ENCODE measurements at regions not wholly inside any gene's neighbourhood (a gene's known extent, or its start where the extent isn't known, plus 50 kb on each side); places are given as distances from the start of the nearest gene placed in this dataset.

GRCh38 chrX:104411800-104412199 lies 154.2 kb upstream of the IL1RAPL2 start:
- Mint-ChIP-seq H3K4me1 (no peaks in the 10 kb centered on the region), H3K9me3 (peaks cover 0 to 6% of the 10 kb centered on the region in 2 donors), H3K36me3 (no peaks in the 10 kb centered on the region), H3K27ac (no peak overlapping the region), H3K27me3 (ENCODE audit: low read depth in 2 of 2) (no peaks in the 10 kb centered on the region), H3K4me3 (no peak overlapping the region)
- Histone ChIP-seq H3K27ac (ENCODE audit: low read length) (no peak overlapping the region), H3K36me3 (ENCODE audit: control insufficient read depth, insufficient read depth, low read length) (no peaks in the 10 kb centered on the region), H3K4me3 (ENCODE audit: low read length) (no peak overlapping the region), H3K27me3 (ENCODE audit: control insufficient read depth, insufficient read depth, low read length) (no peaks in the 10 kb centered on the region), H3K4me1 (ENCODE audit: control insufficient read depth, insufficient read depth, low read length) (no peaks in the 10 kb centered on the region), H3K9me3 (ENCODE audit: control insufficient read depth, insufficient read depth, low read length) (no peaks in the 10 kb centered on the region)
- intact Hi-C loops (cut with micrococcal nuclease): no loop called here
- WGBS (ENCODE audit: insufficient coverage): 90% methylated on average over 3 of the region's 3 CpGs
- no peak for ATAC-seq
- DNase-seq: no peak
- TF ChIP-seq, protein P1, sequence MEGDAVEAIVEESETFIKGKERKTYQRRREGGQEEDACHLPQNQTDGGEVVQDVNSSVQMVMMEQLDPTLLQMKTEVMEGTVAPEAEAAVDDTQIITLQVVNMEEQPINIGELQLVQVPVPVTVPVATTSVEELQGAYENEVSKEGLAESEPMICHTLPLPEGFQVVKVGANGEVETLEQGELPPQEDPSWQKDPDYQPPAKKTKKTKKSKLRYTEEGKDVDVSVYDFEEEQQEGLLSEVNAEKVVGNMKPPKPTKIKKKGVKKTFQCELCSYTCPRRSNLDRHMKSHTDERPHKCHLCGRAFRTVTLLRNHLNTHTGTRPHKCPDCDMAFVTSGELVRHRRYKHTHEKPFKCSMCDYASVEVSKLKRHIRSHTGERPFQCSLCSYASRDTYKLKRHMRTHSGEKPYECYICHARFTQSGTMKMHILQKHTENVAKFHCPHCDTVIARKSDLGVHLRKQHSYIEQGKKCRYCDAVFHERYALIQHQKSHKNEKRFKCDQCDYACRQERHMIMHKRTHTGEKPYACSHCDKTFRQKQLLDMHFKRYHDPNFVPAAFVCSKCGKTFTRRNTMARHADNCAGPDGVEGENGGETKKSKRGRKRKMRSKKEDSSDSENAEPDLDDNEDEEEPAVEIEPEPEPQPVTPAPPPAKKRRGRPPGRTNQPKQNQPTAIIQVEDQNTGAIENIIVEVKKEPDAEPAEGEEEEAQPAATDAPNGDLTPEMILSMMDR (IDR thresholded peaks at IDR 0.05): no peak

DNA sequence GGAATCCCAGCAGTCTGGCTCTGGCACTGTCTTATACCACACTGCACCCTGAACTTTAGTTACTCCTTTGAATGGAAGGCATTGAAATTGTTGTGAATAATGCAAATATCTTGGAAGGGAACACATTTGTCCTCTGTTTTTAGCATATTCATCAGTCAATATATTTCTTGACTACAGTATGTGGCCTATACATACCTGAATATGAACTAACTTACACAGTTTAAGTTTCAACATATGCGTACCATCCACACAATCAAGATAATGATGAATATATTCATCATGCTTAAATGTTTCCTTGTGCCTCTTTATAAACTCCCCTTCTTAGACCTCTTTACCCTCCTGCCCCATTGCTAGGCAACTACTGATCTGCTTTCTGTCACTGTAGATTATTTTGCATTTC lies 145.7 kb upstream of the ESX1 start:
- no peaks in the 10 kb centered on the region for H3K27me3 Mint-ChIP-seq (ENCODE audit: low read depth in 2 of 2)
- 100% methylated on average over 1 of the region's 1 CpG for WGBS (ENCODE audit: insufficient coverage)

DNA sequence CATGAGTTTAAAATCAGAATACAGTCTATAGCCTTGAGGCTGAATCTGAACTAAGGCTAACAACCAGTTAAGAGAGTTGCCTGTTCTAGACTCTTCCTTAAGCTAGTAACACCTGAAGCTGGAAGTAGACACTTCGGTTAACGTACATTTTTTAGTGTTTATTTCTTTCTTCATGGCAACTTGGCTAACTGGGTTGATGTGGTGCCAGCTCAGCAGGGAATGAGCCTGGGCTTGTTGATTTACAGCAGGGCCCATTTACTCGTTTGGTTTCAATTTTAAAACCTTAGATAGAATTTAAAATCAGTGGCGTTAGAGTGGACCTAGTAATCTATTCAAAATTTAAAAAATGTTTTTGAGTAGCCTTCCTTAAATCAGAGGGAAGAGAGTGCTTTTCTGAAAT lies 137.6 kb upstream of the ESX1 start:
- H3K27me3 ChIP-seq (ENCODE audit: control insufficient read depth, insufficient read depth, low read length): no peaks in the 10 kb centered on the region
- Mint-ChIP-seq H3K4me1 (no peaks in the 10 kb centered on the region), H3K36me3 (no peaks in the 10 kb centered on the region), H3K9me3 (no peaks in the 10 kb centered on the region), H3K27me3 (ENCODE audit: low read depth in 2 of 2) (no peaks in the 10 kb centered on the region), H3K4me3 (no peak overlapping the region), H3K27ac (no peak overlapping the region)
- DNase-seq (no peak), ATAC-seq (no peak)
- intact Hi-C loops (cut with micrococcal nuclease): no loop called here
- H3K4me1 ChIP-seq (ENCODE audit: control insufficient read depth, insufficient read depth, low read length): no peaks in the 10 kb centered on the region
- H3K27ac ChIP-seq (ENCODE audit: low read length): no peak overlapping the region
- no peaks in the 10 kb centered on the region for H3K36me3 ChIP-seq (ENCODE audit: control insufficient read depth, insufficient read depth, low read length)
- no peaks in the 10 kb centered on the region for H3K9me3 ChIP-seq (ENCODE audit: control insufficient read depth, insufficient read depth, low read length)
- H3K4me3 ChIP-seq (ENCODE audit: low read length): no peak overlapping the region
- 69% methylated on average over 3 of the region's 4 CpGs for WGBS (ENCODE audit: insufficient coverage)
- TF ChIP-seq, protein P1 (IDR thresholded peaks at IDR 0.05): no peak

More for the DNA sequence above, 145.7 kb upstream of the ESX1 start:
- Mint-ChIP-seq H3K9me3 (no peaks in the 10 kb centered on the region), H3K27ac (no peak overlapping the region), H3K4me3 (no peak overlapping the region), H3K4me1 (no peaks in the 10 kb centered on the region), H3K36me3 (no peaks in the 10 kb centered on the region)
- Histone ChIP-seq H3K36me3 (ENCODE audit: control insufficient read depth, insufficient read depth, low read length) (no peaks in the 10 kb centered on the region), H3K27ac (ENCODE audit: low read length) (no peak overlapping the region), H3K9me3 (ENCODE audit: control insufficient read depth, insufficient read depth, low read length) (no peaks in the 10 kb centered on the region), H3K27me3 (ENCODE audit: control insufficient read depth, insufficient read depth, low read length) (no peaks in the 10 kb centered on the region), H3K4me3 (ENCODE audit: low read length) (no peak overlapping the region), H3K4me1 (ENCODE audit: control insufficient read depth, insufficient read depth, low read length) (no peaks in the 10 kb centered on the region)
- no peak for DNase-seq
- intact Hi-C loops (cut with micrococcal nuclease): no loop called here
- TF ChIP-seq, protein P1 (IDR thresholded peaks at IDR 0.05): no peak
- ATAC-seq: no peak

DNA sequence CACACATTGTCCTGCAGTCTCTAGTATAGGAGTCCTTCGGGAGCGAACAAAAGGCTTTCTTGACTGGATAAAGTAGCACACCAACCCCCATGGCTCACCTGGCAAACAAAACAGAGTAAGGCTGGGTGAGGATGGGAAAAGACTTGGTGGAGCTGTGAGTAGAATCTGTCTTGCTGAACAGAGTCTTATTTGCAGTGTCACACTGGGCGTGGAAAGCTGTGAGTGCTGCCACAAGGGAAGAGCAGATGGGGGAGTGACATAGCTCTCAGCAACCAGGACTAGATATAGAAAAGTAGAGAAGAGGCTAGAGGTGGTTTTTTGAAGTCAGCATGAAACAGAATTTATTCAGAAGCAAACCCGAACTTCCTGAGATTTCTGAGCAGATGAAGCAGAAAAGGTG lies 137.2 kb upstream of the ESX1 start:
- H3K27me3 ChIP-seq (ENCODE audit: control insufficient read depth, insufficient read depth, low read length): no peaks in the 10 kb centered on the region
- H3K4me1 ChIP-seq (ENCODE audit: control insufficient read depth, insufficient read depth, low read length): no peaks in the 10 kb centered on the region
- TF ChIP-seq, protein P1 (IDR thresholded peaks at IDR 0.05): no peak
- H3K27ac Mint-ChIP-seq: no peak overlapping the region
- intact Hi-C loops (cut with micrococcal nuclease): no loop called here
- no peaks in the 10 kb centered on the region for H3K27me3 Mint-ChIP-seq (ENCODE audit: low read depth in 2 of 2)
- DNase-seq (no peak), ATAC-seq (no peak)
- H3K36me3 Mint-ChIP-seq: no peaks in the 10 kb centered on the region
- H3K36me3 ChIP-seq (ENCODE audit: control insufficient read depth, insufficient read depth, low read length): no peaks in the 10 kb centered on the region
- 76% methylated on average over 2 of the region's 4 CpGs for WGBS (ENCODE audit: insufficient coverage)
- no peak overlapping the region for H3K4me3 ChIP-seq (ENCODE audit: low read length)
- H3K4me1 Mint-ChIP-seq: no peaks in the 10 kb centered on the region
- H3K9me3 Mint-ChIP-seq: no peaks in the 10 kb centered on the region
- no peak overlapping the region for H3K4me3 Mint-ChIP-seq
- no peak overlapping the region for H3K27ac ChIP-seq (ENCODE audit: low read length)
- H3K9me3 ChIP-seq (ENCODE audit: control insufficient read depth, insufficient read depth, low read length): no peaks in the 10 kb centered on the region

All from natural killer cell (primary cell).